ENCODE measurements at regions not wholly inside any gene's neighbourhood (a gene's known extent, or its start where the extent isn't known, plus 50 kb on each side); places are given as distances from the start of the nearest gene placed in this dataset.

GRCh38 chr4:135684001-135684400 lies 1482.4 kb upstream of the PABPC4L start:
- WGBS, 5 donors, result 73 to 79% (median 76%) methylated on average over 2 of the region's 2 CpGs
- Histone ChIP-seq H3K9me3 (peaks cover 0 to 6% (median 0%) of the 10 kb centered on the region in 4 donors), H3K27me3 (no peaks in the 10 kb centered on the region), H3K4me3 (no peak overlapping the region), H3K36me3 (no peaks in the 10 kb centered on the region), H3K4me1 (no peaks in the 10 kb centered on the region), H3K27ac (no peak overlapping the region)
- no peak for DNase-seq
- intact Hi-C loops (cut with DNase I; ENCODE audit: low total_unique reads), result no loop called here
- TF ChIP-seq POLR2AphosphoS5 (IDR thresholded peaks at IDR 0.05) (no peak), EP300 (IDR thresholded peaks at IDR 0.05) (no peak), CTCF (IDR thresholded peaks at IDR 0.05) (no peak)

GRCh38 chr4:135672202-135672601 lies 1470.6 kb upstream of the PABPC4L start:
- WGBS, 5 donors, result 78 to 89% (median 86%) methylated on average over 2 of the region's 2 CpGs
- no peak for TF ChIP-seq POLR2A (IDR thresholded peaks at IDR 0.05)
- no peak for TF ChIP-seq EP300 (IDR thresholded peaks at IDR 0.05)
- no peak for TF ChIP-seq CTCF (IDR thresholded peaks at IDR 0.05)
- TF ChIP-seq POLR2AphosphoS5 (IDR thresholded peaks at IDR 0.05), result no peak
- Histone ChIP-seq H3K4me1 (no peaks in the 10 kb centered on the region), H3K9me3 (peaks cover 0 to 11% (median 0%) of the 10 kb centered on the region in 4 donors), H3K27me3 (no peaks in the 10 kb centered on the region), H3K4me3 (no peak overlapping the region), H3K36me3 (no peaks in the 10 kb centered on the region), H3K27ac (no peak overlapping the region)
- no peak for DNase-seq
- intact Hi-C loops (cut with DNase I; ENCODE audit: low total_unique reads), result no loop called here

- intact Hi-C loops (cut with DNase I; ENCODE audit: low total_unique reads), result no loop called here
- Histone ChIP-seq H3K9me3 (peaks cover 0 to 7% (median 0%) of the 10 kb centered on the region in 4 donors), H3K36me3 (no peaks in the 10 kb centered on the region), H3K4me1 (no peaks in the 10 kb centered on the region), H3K4me3 (no peak overlapping the region), H3K27ac (no peak overlapping the region), H3K27me3 (no peaks in the 10 kb centered on the region)
- TF ChIP-seq POLR2AphosphoS5 (IDR thresholded peaks at IDR 0.05) (no peak), POLR2A (IDR thresholded peaks at IDR 0.05) (no peak), CTCF (IDR thresholded peaks at IDR 0.05) (no peak), EP300 (IDR thresholded peaks at IDR 0.05) (no peak)
- DNase-seq, result no peak
These were observed 1469.0 kb upstream of the PABPC4L start for GRCh38 chr4:135670548-135670947.

Small RNA genes lying in the stretch of these regions (small RNA-seq; reads per million reads assigned to genes)
- gene RNU1-89P, result 0 reads per million in 4 donors
- gene SERF1AP1, result 0 reads per million in 4 donors

Measured in stomach (tissue), 8 donors.